Astrocyte of the hippocampus (primary cell): ENCODE measurements at regions not wholly inside any gene's neighbourhood (a gene's known extent, or its start where the extent isn't known, plus 50 kb on each side); places are given as distances from the start of the nearest gene placed in this dataset.
"Not testable (repeated sequence)": the region's sequence is repeated elsewhere in the genome, so short reads cannot be mapped to it uniquely, and the experiment has no call there.

Experiments used
- DNase-seq: peaks from one replicate; pipeline ENCODE4 v3.0.0; 2011; ENCODE audit warnings: low read depth, low spot score

GRCh38 chr2:31736695-31737454 lies 156.1 kb upstream of the SRD5A2 start:
- DNase-seq: no peak

- no peak for DNase-seq
Measured at GRCh38 chr2:31735716-31736115, 155.0 kb upstream of the SRD5A2 start.

- DNase-seq: peak; percentile 5
Measured at GRCh38 chr2:31729442-31730092, 148.8 kb upstream of the SRD5A2 start.

- no peak for DNase-seq
Measured at GRCh38 chr2:31729065-31729439, 148.3 kb upstream of the SRD5A2 start.

GRCh38 chr2:31728406-31729064 lies 147.8 kb upstream of the SRD5A2 start:
- DNase-seq: no peak

- no peak for DNase-seq
Measured at GRCh38 chr2:31726457-31726856, 145.7 kb upstream of the SRD5A2 start.

GRCh38 chr2:31725444-31725843 lies 144.7 kb upstream of the SRD5A2 start:
- no peak for DNase-seq

GRCh38 chr2:31711737-31712136 lies 131.0 kb upstream of the SRD5A2 start:
- DNase-seq: no peak

- no peak for DNase-seq
Measured at GRCh38 chr2:31710121-31710520, 129.4 kb upstream of the SRD5A2 start.

- no peak for DNase-seq
Measured at GRCh38 chr2:31707992-31708391, 127.3 kb upstream of the SRD5A2 start.

GRCh38 chr2:31704561-31705212 lies 123.9 kb upstream of the SRD5A2 start:
- no peak for DNase-seq

GRCh38 chr2:31703253-31703652 lies 122.5 kb upstream of the SRD5A2 start:
- DNase-seq: no peak

- DNase-seq: no peak
Measured at GRCh38 chr2:31698722-31699121, 118.0 kb upstream of the SRD5A2 start.

GRCh38 chr2:31696068-31696467 lies 115.3 kb upstream of the SRD5A2 start:
- DNase-seq: no peak

- DNase-seq: no peak
Measured at GRCh38 chr2:31694444-31694843, 113.7 kb upstream of the SRD5A2 start.

- DNase-seq: peak; percentile 9
Measured at GRCh38 chr2:31693882-31694281, 113.1 kb upstream of the SRD5A2 start.

- no peak for DNase-seq
Measured at GRCh38 chr2:31688282-31688681, 107.5 kb upstream of the SRD5A2 start.

GRCh38 chr2:31683506-31683905 lies 102.8 kb upstream of the SRD5A2 start:
- DNase-seq: not testable (repeated sequence)

- DNase-seq: no peak
Measured at GRCh38 chr2:31675485-31675901, 94.8 kb upstream of the SRD5A2 start.

GRCh38 chr2:31674446-31674845 lies 93.7 kb upstream of the SRD5A2 start:
- no peak for DNase-seq

GRCh38 chr2:31666878-31667277 lies 86.1 kb upstream of the SRD5A2 start:
- DNase-seq: no peak
